OCI-LY1 (cell line): ENCODE measurements at regions not wholly inside any gene's neighbourhood (a gene's known extent, or its start where the extent isn't known, plus 50 kb on each side); places are given as distances from the start of the nearest gene placed in this dataset.
"Not testable (repeated sequence)": the region's sequence is repeated elsewhere in the genome, so short reads cannot be mapped to it uniquely, and the experiment has no call there.

Experiments used
- EZH2 ChIP-seq: fragments of 200-600 bp; sonication (generic), shearing (Covaris generic); IDR thresholded peaks from 2 replicates; pipeline ENCODE4 v1.8.0; 2017; ENCODE audit warnings: borderline replicate concordance, mixed run types, mild to moderate bottlenecking, antibody characterized with exemption, low read length, moderate library complexity, mixed read lengths
- TF ChIP-seq, protein P1 (sequence below): fragments of 200-600 bp; sonication (generic), shearing (Covaris generic); IDR thresholded peaks from 2 replicates; pipeline ENCODE4 v1.5.1; 2017; ENCODE audit warnings: mild to moderate bottlenecking, antibody characterized with exemption, low read length, moderate library complexity, mixed read lengths

DNA sequence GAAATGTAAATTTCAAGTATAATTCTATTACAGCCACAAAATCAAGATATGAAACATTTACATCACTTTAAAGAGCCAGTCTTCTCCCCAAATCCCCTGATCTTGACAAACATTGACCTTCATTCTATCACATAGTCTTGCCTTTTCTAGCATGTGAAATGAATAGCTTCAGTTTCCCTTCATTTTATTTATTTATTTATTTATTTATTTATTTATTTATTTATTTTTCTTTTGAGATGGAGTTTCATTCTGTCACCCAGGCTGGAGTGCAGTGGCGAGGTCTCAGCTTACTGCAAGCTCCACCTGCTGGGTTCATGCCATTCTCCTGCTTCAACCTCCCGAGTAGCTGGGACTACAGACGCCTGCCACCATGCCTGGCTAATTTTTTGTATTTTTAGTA is 147.9 kb downstream of the MSL3 start:
- TF ChIP-seq, protein P1, sequence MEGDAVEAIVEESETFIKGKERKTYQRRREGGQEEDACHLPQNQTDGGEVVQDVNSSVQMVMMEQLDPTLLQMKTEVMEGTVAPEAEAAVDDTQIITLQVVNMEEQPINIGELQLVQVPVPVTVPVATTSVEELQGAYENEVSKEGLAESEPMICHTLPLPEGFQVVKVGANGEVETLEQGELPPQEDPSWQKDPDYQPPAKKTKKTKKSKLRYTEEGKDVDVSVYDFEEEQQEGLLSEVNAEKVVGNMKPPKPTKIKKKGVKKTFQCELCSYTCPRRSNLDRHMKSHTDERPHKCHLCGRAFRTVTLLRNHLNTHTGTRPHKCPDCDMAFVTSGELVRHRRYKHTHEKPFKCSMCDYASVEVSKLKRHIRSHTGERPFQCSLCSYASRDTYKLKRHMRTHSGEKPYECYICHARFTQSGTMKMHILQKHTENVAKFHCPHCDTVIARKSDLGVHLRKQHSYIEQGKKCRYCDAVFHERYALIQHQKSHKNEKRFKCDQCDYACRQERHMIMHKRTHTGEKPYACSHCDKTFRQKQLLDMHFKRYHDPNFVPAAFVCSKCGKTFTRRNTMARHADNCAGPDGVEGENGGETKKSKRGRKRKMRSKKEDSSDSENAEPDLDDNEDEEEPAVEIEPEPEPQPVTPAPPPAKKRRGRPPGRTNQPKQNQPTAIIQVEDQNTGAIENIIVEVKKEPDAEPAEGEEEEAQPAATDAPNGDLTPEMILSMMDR = not testable (repeated sequence)
- not testable (repeated sequence) for TF ChIP-seq EZH2
